Ovary (tissue), 3 donors: ENCODE measurements at regions not wholly inside any gene's neighbourhood (a gene's known extent, or its start where the extent isn't known, plus 50 kb on each side); places are given as distances from the start of the nearest gene placed in this dataset.

ENCODE experiments used
- CTCF ChIP-seq, 3 donors: fragments of 450-650 bp in 2 of 3; fragments of 200-600 bp in 1 of 3; IDR thresholded peaks; one replicate each; pipeline versions ENCODE4 v1.5.1 to v1.8.0; 2016 to 2022; ENCODE audit warnings: antibody characterized with exemption in 3 of 3, mild to moderate bottlenecking in 1 of 3
- POLR2A ChIP-seq: fragments of 450-650 bp; IDR thresholded peaks from one replicate; pipeline ENCODE4 v1.6.1; 2017; ENCODE audit warnings: antibody characterized with exemption, mild to moderate bottlenecking, moderate library complexity
- donor health status: DM: no; HTN: no; CAD: no.

DNA sequence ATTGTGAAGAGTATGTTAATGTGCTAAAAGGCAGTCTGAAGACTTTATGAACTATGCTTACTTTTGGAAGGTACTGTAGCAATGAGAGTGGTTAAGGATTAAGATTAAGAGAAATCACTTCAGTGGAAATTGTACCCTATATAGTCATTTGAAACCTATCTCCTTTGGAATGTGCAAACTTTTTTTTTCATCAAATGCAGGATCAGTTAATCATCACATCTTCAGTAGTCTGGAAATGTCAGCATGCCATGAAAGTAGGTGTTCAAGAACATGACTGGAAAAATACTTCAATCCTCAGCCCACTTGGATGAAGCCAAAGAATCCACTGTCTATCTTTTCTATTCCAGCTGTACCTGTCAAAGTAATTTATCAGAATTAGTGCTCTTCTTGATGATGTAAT lies 157.8 kb upstream of the TMEM161B start:
- TF ChIP-seq CTCF (IDR thresholded peaks at IDR 0.05) = no peak
- no peak for TF ChIP-seq POLR2A
